Heart right ventricle (tissue), 16 donors: ENCODE measurements at regions not wholly inside any gene's neighbourhood (a gene's known extent, or its start where the extent isn't known, plus 50 kb on each side); places are given as distances from the start of the nearest gene placed in this dataset.
A peak's percentile ranks its signal among the peaks of the same experiment; 100 is the strongest.

ENCODE experiments used
- ATAC-seq, 8 donors: fragments of 200-7000 bp; cut with Tn5 transposase; one replicate each; pipeline ENCODE4 v1.9.1; 2020; ENCODE audit warnings: mild to moderate bottlenecking in 8 of 8, moderate library complexity in 8 of 8, moderate number of reproducible peaks in 1 of 8
- DNase-seq, 2 donors: peaks; one replicate each; pipeline ENCODE4 v3.0.0-alpha.2; 2020
- H3K27ac ChIP-seq, 10 donors: fragments of 200-600 bp; sonication (generic) in 2 of 10; one replicate each; pipeline versions ENCODE4 v1.5.0 to v1.8.0; 2020 to 2022; ENCODE audit warnings: mild to moderate bottlenecking in 3 of 10
- H3K27me3 ChIP-seq, 7 donors: fragments of 200-600 bp; one replicate each; pipeline ENCODE4 v1.8.0; 2021 to 2022; ENCODE audit warnings: mild to moderate bottlenecking in 2 of 7
- H3K36me3 ChIP-seq, 9 donors: fragments of 200-600 bp; sonication (generic) in 1 of 9; one replicate each; pipeline versions ENCODE4 v1.5.0 to v1.8.0; 2020 to 2022; ENCODE audit warnings: mild to moderate bottlenecking in 2 of 9
- H3K4me1 ChIP-seq, 9 donors: fragments of 200-600 bp; sonication (generic) in 1 of 9; one replicate each; pipeline versions ENCODE4 v1.5.0 to v1.8.0; 2020 to 2022; ENCODE audit warnings: mild to moderate bottlenecking in 4 of 9
- H3K4me3 ChIP-seq, 10 donors: fragments of 200-600 bp; sonication (generic) in 2 of 10; one replicate each; pipeline versions ENCODE4 v1.5.0 to v1.8.0; 2020 to 2022; ENCODE audit warnings: mild to moderate bottlenecking in 7 of 10, moderate library complexity in 2 of 10
- H3K9me3 ChIP-seq, 11 donors: fragments of 200-600 bp in 10 of 11; sonication (generic) in 2 of 11; one replicate each; pipeline versions ENCODE4 v1.5.0 to v1.8.0; 2013 to 2022; ENCODE audit warnings: mild to moderate bottlenecking in 2 of 11, control low read depth in 1 of 11, moderate library complexity in 1 of 11
- CTCF ChIP-seq, 9 donors: fragments of 200-600 bp; sonication (generic) in 2 of 9; IDR thresholded peaks; one replicate each; pipeline versions ENCODE4 v1.5.0 to v1.8.0; 2021 to 2022; ENCODE audit warnings: antibody characterized with exemption in 9 of 9, mild to moderate bottlenecking in 5 of 9, moderate library complexity in 1 of 9
- WGBS, 2 donors: extraction: QIAGEN DNeasy Blood & Tissue Kit; methylation state at CpG; one replicate each; pipeline ENCODE4 v1.1.7; 2013; ENCODE audit warnings: inconsistent platforms in 1 of 2; 5-methylcytosine and 5-hydroxymethylcytosine counted together
- intact Hi-C, 10 donors: fragments of 100-400 bp; cut with DNase I; formaldehyde crosslinking; loops; one replicate each; pipeline versions ENCODE4 v1.11.1 to v1.14.2; 2022
- donor health status: Arrhythmogenic right ventricular cardiomyopathy.
- donor health status: ischemic (EF 13 %, LVEDD 7.1; RV severe dilation, severe dysfunction).
- donor health status: healthy with polysubstance abuse.
- donor health status: DM: no; HTN: yes; CAD: no.
- donor health status: DM: no; HTN: no; CAD: no.
- donor health status: ischemic (EF 25% LVEDD 6.9; RV normal size, moderate dysfunction).
- donor health status: ischemic (EF 25% LVEDD 5.7; RV mildly dilated, moderate dysfunction).
- donor health status: healthy.
- donor health status: DM: yes; HTN: yes; CAD: no.
- donor health status: Ischemic cardiomyopathy.
- donor health status: ischemic (EF 35%, LVEDD 5.7; RV mildly dilated, moderate dysfunction).
- donor health status: nonischemic (EF 11% LVEDD 7.7; RV severe dilation, severe dysfunction).
- donor health status: DM: yes; HTN: yes; CAD: no.
- donor health status: PGD.
- donor health status: ischemic (EF 29% LVEDD 5.4; RV normal size, mild dysfunction).
- donor health status: nonischemic (EF 23%, LVEDD 6.1; RV moderate dilation, normal function).

- peaks cover 0 to 6% (median 0%) of the 10 kb centered on the region in 11 donors for H3K9me3 ChIP-seq
- WGBS, 2 donors, result 76 to 79% methylated on average over 8 of the region's 8 CpGs
- no peak overlapping the region for H3K4me3 ChIP-seq
- ATAC-seq, result no peak
- no peak for TF ChIP-seq CTCF (IDR thresholded peaks at IDR 0.05)
- no peaks in the 10 kb centered on the region for H3K36me3 ChIP-seq
- no peaks in the 10 kb centered on the region for H3K27me3 ChIP-seq
- intact Hi-C loops, result no loop called here
- H3K27ac ChIP-seq, result no peak overlapping the region
- H3K4me1 ChIP-seq, result no peaks in the 10 kb centered on the region
- peak in 1 of 2 donors; percentile 14 for DNase-seq
These were observed 419.7 kb upstream of the CNTN5 start for GRCh38 chr11:98600786-98601773.

DNA sequence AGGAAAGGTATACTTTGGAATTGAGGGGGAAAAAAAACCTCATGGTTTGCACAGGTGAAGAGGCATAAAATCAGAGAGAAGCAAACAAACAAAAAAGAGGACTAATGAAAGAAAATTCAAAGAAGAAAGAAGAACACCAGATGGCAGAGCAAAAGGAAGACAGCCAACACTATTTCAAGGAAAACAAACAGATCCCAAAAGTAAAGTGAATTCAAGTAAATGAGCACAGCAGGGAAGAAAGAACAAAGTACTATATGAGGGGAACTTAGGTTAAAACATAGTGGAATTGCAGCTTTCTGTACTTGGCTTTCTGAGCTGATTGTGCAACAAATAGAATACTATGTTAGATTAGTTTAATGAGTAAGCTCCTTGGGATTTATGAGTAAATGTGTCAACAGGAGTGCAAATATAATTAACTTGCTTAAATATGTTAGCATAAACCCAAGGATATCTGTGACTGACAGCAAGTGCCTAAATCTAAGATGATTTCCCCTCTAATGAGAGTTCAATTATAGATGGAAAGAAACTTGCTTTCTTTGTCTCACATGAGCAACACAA, 404.6 kb upstream of the CNTN5 start:
- Histone ChIP-seq H3K27ac (no peak overlapping the region), H3K4me1 (no peaks in the 10 kb centered on the region), H3K9me3 (peaks cover 0 to 31% (median 0%) of the 10 kb centered on the region in 11 donors), H3K4me3 (no peak overlapping the region), H3K27me3 (no peaks in the 10 kb centered on the region), H3K36me3 (no peaks in the 10 kb centered on the region)
- ATAC-seq (no peak), DNase-seq (no peak)
- intact Hi-C loops, result no loop called here
- no peak for TF ChIP-seq CTCF (IDR thresholded peaks at IDR 0.05)

GRCh38 chr11:98621767-98622166, 399.0 kb upstream of the CNTN5 start:
- no peaks in the 10 kb centered on the region for H3K4me1 ChIP-seq
- intact Hi-C loops, result no loop called here
- DNase-seq (no peak), ATAC-seq (no peak)
- H3K27me3 ChIP-seq, result no peaks in the 10 kb centered on the region
- no peaks in the 10 kb centered on the region for H3K36me3 ChIP-seq
- no peak overlapping the region for H3K27ac ChIP-seq
- peaks cover 0 to 33% (median 0%) of the 10 kb centered on the region in 11 donors for H3K9me3 ChIP-seq
- no peak overlapping the region for H3K4me3 ChIP-seq
- no peak for TF ChIP-seq CTCF (IDR thresholded peaks at IDR 0.05)

GRCh38 chr11:98625526-98625925, 395.2 kb upstream of the CNTN5 start:
- intact Hi-C loops, result no loop called here
- no peak overlapping the region for H3K27ac ChIP-seq
- no peak for DNase-seq
- no peak for ATAC-seq
- WGBS, 2 donors, result 77 to 85% methylated on average over 2 of the region's 2 CpGs
- H3K4me1 ChIP-seq, result no peaks in the 10 kb centered on the region
- no peak overlapping the region for H3K4me3 ChIP-seq
- TF ChIP-seq CTCF (IDR thresholded peaks at IDR 0.05), result no peak
- H3K27me3 ChIP-seq, result no peaks in the 10 kb centered on the region
- H3K36me3 ChIP-seq, result no peaks in the 10 kb centered on the region
- H3K9me3 ChIP-seq, result peaks cover 0 to 8% (median 0%) of the 10 kb centered on the region in 11 donors
